DND-41 (cell line): ENCODE measurements at regions not wholly inside any gene's neighbourhood (a gene's known extent, or its start where the extent isn't known, plus 50 kb on each side); places are given as distances from the start of the nearest gene placed in this dataset.

Experiments
- CTCF ChIP-seq: IDR thresholded peaks from 2 replicates; pipeline ENCODE4 v1.5.1; 2012; ENCODE audit warnings: borderline replicate concordance, low read length, moderate library complexity, mild to moderate bottlenecking; ENCODE audit not compliant: poor library complexity, severe bottlenecking; ENCODE audit errors: extremely low read depth
- EZH2 ChIP-seq: IDR thresholded peaks from 3 replicates; pipeline ENCODE4 v1.6.1; 2012; ENCODE audit warnings: borderline replicate concordance, low read depth, mild to moderate bottlenecking, moderate library complexity, low read length, inconsistent platforms; ENCODE audit not compliant: severe bottlenecking

GRCh38 chr12:47346251-47347019 is 266.7 kb upstream of the AMIGO2 start:
- no peak for TF ChIP-seq CTCF
- TF ChIP-seq EZH2, result no peak
